ENCODE measurements at regions not wholly inside any gene's neighbourhood (a gene's known extent, or its start where the extent isn't known, plus 50 kb on each side); places are given as distances from the start of the nearest gene placed in this dataset.
"Not testable (repeated sequence)": the region's sequence is repeated elsewhere in the genome, so short reads cannot be mapped to it uniquely, and the experiment has no call there.

- Mint-ChIP-seq H3K27me3 (ENCODE audit: unreplicated experiment) (no peaks in the 10 kb centered on the region), H3K36me3 (ENCODE audit: low read depth, unreplicated experiment) (no peaks in the 10 kb centered on the region), H3K9me3 (ENCODE audit: unreplicated experiment) (no peaks in the 10 kb centered on the region), H3K4me3 (ENCODE audit: unreplicated experiment) (no peak overlapping the region), H3K27ac (ENCODE audit: unreplicated experiment) (no peak overlapping the region), H3K4me1 (ENCODE audit: unreplicated experiment) (peaks cover 4% of the 10 kb centered on the region)
- TF ChIP-seq CTCF (IDR thresholded peaks at IDR 0.05; ENCODE audit: unreplicated experiment), result no peak
- no peak for DNase-seq (ENCODE audit: low spot score)
Observed at GRCh38 chr13:26487781-26488180, 69.7 kb upstream of the WASF3 start.

- Mint-ChIP-seq H3K4me3 (ENCODE audit: unreplicated experiment) (no peak overlapping the region), H3K27me3 (ENCODE audit: unreplicated experiment) (no peaks in the 10 kb centered on the region), H3K4me1 (ENCODE audit: unreplicated experiment) (peaks cover 4% of the 10 kb centered on the region), H3K36me3 (ENCODE audit: low read depth, unreplicated experiment) (no peaks in the 10 kb centered on the region), H3K9me3 (ENCODE audit: unreplicated experiment) (no peaks in the 10 kb centered on the region), H3K27ac (ENCODE audit: unreplicated experiment) (no peak overlapping the region)
- TF ChIP-seq CTCF (IDR thresholded peaks at IDR 0.05; ENCODE audit: unreplicated experiment), result no peak
- no peak for DNase-seq (ENCODE audit: low spot score)
Observed at GRCh38 chr13:26488236-26489003, 69.1 kb upstream of the WASF3 start.

GRCh38 chr13:26492301-26492700 is 65.2 kb upstream of the WASF3 start:
- not testable (repeated sequence) for H3K4me1 Mint-ChIP-seq (ENCODE audit: unreplicated experiment); H3K36me3 Mint-ChIP-seq (ENCODE audit: low read depth, unreplicated experiment); H3K9me3 Mint-ChIP-seq (ENCODE audit: unreplicated experiment); H3K4me3 Mint-ChIP-seq (ENCODE audit: unreplicated experiment); H3K27me3 Mint-ChIP-seq (ENCODE audit: unreplicated experiment); H3K27ac Mint-ChIP-seq (ENCODE audit: unreplicated experiment); DNase-seq (ENCODE audit: low spot score)

GRCh38 chr13:26494571-26495195 is 62.8 kb upstream of the WASF3 start:
- H3K4me3 Mint-ChIP-seq (ENCODE audit: unreplicated experiment), result no peak overlapping the region
- DNase-seq (ENCODE audit: low spot score), result no peak
- H3K9me3 Mint-ChIP-seq (ENCODE audit: unreplicated experiment), result no peaks in the 10 kb centered on the region
- no peaks in the 10 kb centered on the region for H3K4me1 Mint-ChIP-seq (ENCODE audit: unreplicated experiment)
- H3K27me3 Mint-ChIP-seq (ENCODE audit: unreplicated experiment), result no peaks in the 10 kb centered on the region
- H3K27ac Mint-ChIP-seq (ENCODE audit: unreplicated experiment), result no peak overlapping the region
- no peaks in the 10 kb centered on the region for H3K36me3 Mint-ChIP-seq (ENCODE audit: low read depth, unreplicated experiment)
- no peak for TF ChIP-seq CTCF (IDR thresholded peaks at IDR 0.05; ENCODE audit: unreplicated experiment)

- H3K9me3 Mint-ChIP-seq (ENCODE audit: unreplicated experiment), result no peaks in the 10 kb centered on the region
- no peak overlapping the region for H3K27ac Mint-ChIP-seq (ENCODE audit: unreplicated experiment)
- TF ChIP-seq CTCF (IDR thresholded peaks at IDR 0.05; ENCODE audit: unreplicated experiment), result no peak
- H3K36me3 Mint-ChIP-seq (ENCODE audit: low read depth, unreplicated experiment), result no peaks in the 10 kb centered on the region
- H3K4me1 Mint-ChIP-seq (ENCODE audit: unreplicated experiment), result no peaks in the 10 kb centered on the region
- no peak overlapping the region for H3K4me3 Mint-ChIP-seq (ENCODE audit: unreplicated experiment)
- no peaks in the 10 kb centered on the region for H3K27me3 Mint-ChIP-seq (ENCODE audit: unreplicated experiment)
- no peak for DNase-seq (ENCODE audit: low spot score)
Observed at GRCh38 chr13:26495750-26496149, 61.7 kb upstream of the WASF3 start.
